Kidney (tissue), 13 donors: ENCODE measurements at regions not wholly inside any gene's neighbourhood (a gene's known extent, or its start where the extent isn't known, plus 50 kb on each side); places are given as distances from the start of the nearest gene placed in this dataset.

Experiments
- DNase-seq, 5 donors: peaks; one replicate each; pipeline ENCODE4 v3.0.0-alpha.2; 2013 to 2020
- FAIRE-seq: peaks from 2 replicates; lab custom pipeline; 2012; peaks lifted over from hg19 to GRCh38; lab: Jason Lieb, UNC
- H3K27ac ChIP-seq, 2 donors: one replicate each; pipeline ENCODE4 v1.7.0; 2013; ENCODE audit warnings: low read depth in 2 of 2, low read length in 2 of 2, inconsistent platforms in 1 of 2
- H3K27me3 ChIP-seq: one replicate; pipeline ENCODE4 v1.7.1; 2013; ENCODE audit warnings: low read length, inconsistent platforms; ENCODE audit not compliant: control insufficient read depth, insufficient read depth
- H3K36me3 ChIP-seq, 3 donors: one replicate each; pipeline versions ENCODE4 v1.7.0 to v1.7.1; 2013; ENCODE audit warnings: low read length in 3 of 3, control low read depth in 1 of 3, inconsistent platforms in 1 of 3; ENCODE audit not compliant: insufficient read depth in 3 of 3, control insufficient read depth in 2 of 3
- H3K4me1 ChIP-seq, 3 donors: one replicate each; pipeline versions ENCODE4 v1.7.0 to v1.7.1; 2013; ENCODE audit warnings: low read length in 3 of 3, inconsistent platforms in 1 of 3, low read depth in 1 of 3; ENCODE audit not compliant: control insufficient read depth in 2 of 3, insufficient read depth in 2 of 3
- H3K4me3 ChIP-seq, 3 donors: one replicate each; pipeline versions ENCODE4 v1.7.0 to v1.8.1; 2013; ENCODE audit warnings: low read length in 3 of 3, control low read depth in 1 of 3, inconsistent platforms in 1 of 3
- H3K9ac ChIP-seq, 3 donors: one replicate each; pipeline versions ENCODE4 v1.7.0 to v1.7.1; 2013; ENCODE audit warnings: low read length in 3 of 3, control low read depth in 1 of 3, inconsistent platforms in 1 of 3
- H3K9me3 ChIP-seq, 3 donors: one replicate each; pipeline versions ENCODE4 v1.7.0 to v1.7.1; 2013; ENCODE audit warnings: low read length in 3 of 3, control low read depth in 1 of 3, inconsistent platforms in 1 of 3; ENCODE audit not compliant: control insufficient read depth in 2 of 3, insufficient read depth in 1 of 3
- CTCF ChIP-seq: IDR thresholded peaks from 3 replicates; pipeline ENCODE4 v1.5.1; 2012; ENCODE audit warnings: mild to moderate bottlenecking, moderate library complexity, borderline replicate concordance; ENCODE audit not compliant: insufficient read depth; ENCODE audit errors: extremely low read depth
- intact Hi-C: fragments of 100-400 bp; cut with DNase I; formaldehyde crosslinking; loops from one replicate; pipeline ENCODE4 v1.11.1; 2022
- donor health status: control.
- donor health status: control.
- donor health status: control.
- donor health status: control.
- donor health status: control.
- donor health status: DM: yes; HTN: yes; CAD: no.
- donor health status: Normal renal cell carcinoma (clear cell type).

DNA sequence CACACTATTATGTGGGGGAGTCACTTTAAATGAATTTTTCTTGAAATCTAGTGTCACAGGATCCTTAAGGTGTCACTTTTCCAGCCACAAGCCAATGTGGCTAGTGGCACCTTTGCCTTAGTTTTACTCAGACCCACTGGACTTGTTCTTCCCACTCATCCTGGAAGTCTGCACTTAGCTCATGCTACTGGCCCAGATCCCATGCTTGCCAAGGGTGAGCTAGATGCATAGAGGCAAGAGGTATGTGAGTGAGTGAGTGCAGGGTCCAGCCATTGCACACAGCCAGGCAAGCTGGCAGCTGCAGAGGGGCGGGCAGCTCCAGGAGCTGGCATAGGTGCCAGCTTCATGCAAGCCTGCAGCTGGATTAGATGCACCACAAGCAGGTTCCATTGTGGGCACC is 81.0 kb downstream of the CGGBP1 start:
- H3K4me1 ChIP-seq = no peaks in the 10 kb centered on the region
- H3K9me3 ChIP-seq = peaks cover 0 to 13% (median 0%) of the 10 kb centered on the region in 3 donors
- H3K36me3 ChIP-seq = no peaks in the 10 kb centered on the region
- H3K27ac ChIP-seq = no peak overlapping the region
- H3K4me3 ChIP-seq = no peak overlapping the region
- H3K27me3 ChIP-seq = no peaks in the 10 kb centered on the region
- FAIRE-seq (no peak), DNase-seq (no peak)
- no peak for TF ChIP-seq CTCF
- intact Hi-C loops = no loop called here
- H3K9ac ChIP-seq = no peak overlapping the region

DNA sequence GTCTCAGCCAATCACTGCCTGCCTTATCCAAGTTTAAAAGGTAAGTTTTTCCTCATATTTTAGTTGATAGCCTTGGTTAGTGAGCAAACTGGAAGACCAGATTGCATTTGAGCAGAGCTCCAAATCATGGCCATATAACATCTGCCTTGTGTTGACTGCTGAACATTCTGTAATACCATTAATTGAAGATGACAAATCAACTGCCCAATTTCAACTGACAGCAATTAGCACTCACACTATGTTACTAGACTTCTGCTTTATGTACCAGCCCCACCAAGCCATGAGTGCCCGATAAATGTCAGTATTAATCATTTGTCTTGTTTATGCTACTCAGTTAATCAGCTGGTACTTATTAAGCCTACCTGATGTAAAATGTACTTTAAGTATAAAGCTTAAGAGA is 83.1 kb downstream of the CGGBP1 start:
- no peaks in the 10 kb centered on the region for H3K4me1 ChIP-seq
- H3K36me3 ChIP-seq = no peaks in the 10 kb centered on the region
- no peak overlapping the region for H3K27ac ChIP-seq
- no peak overlapping the region for H3K9ac ChIP-seq
- no peak for FAIRE-seq
- TF ChIP-seq CTCF = no peak
- no peak overlapping the region for H3K4me3 ChIP-seq
- H3K9me3 ChIP-seq = peaks cover 0 to 13% (median 0%) of the 10 kb centered on the region in 3 donors
- intact Hi-C loops = no loop called here
- H3K27me3 ChIP-seq = no peaks in the 10 kb centered on the region
- no peak for DNase-seq

DNA sequence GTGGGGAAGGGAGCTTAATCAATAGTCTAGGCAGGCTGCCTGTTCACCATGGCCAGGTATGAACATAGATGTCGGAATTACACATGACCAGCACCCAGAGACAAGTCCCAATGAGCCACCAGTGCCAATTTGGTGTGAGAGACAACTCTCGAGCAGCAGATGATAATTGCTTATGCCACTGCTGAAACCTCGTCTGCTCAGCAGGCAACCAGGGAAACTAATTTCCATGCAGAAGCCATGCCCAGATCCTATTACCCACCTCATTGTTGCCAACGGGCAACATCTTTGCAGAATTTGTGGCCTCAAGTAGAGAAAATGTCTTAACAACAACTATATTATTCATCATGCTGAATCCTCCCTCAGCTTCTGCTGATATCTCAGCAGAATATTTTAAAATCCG is 84.9 kb downstream of the CGGBP1 start:
- H3K9me3 ChIP-seq = peaks cover 0 to 3% (median 0%) of the 10 kb centered on the region in 3 donors
- H3K27me3 ChIP-seq = no peaks in the 10 kb centered on the region
- H3K27ac ChIP-seq = no peak overlapping the region
- DNase-seq (no peak), FAIRE-seq (no peak)
- intact Hi-C loops = no loop called here
- no peaks in the 10 kb centered on the region for H3K36me3 ChIP-seq
- H3K4me3 ChIP-seq = no peak overlapping the region
- TF ChIP-seq CTCF = no peak
- H3K9ac ChIP-seq = no peak overlapping the region
- no peaks in the 10 kb centered on the region for H3K4me1 ChIP-seq

GRCh38 chr3:87969620-87970019 is 89.2 kb downstream of the CGGBP1 start:
- H3K36me3 ChIP-seq = no peaks in the 10 kb centered on the region
- H3K9me3 ChIP-seq = no peaks in the 10 kb centered on the region
- no peak for FAIRE-seq
- H3K27ac ChIP-seq = no peak overlapping the region
- H3K4me3 ChIP-seq = no peak overlapping the region
- TF ChIP-seq CTCF = no peak
- DNase-seq = peak in 1 of 5 donors; percentile 3
- no peaks in the 10 kb centered on the region for H3K27me3 ChIP-seq
- H3K9ac ChIP-seq = no peak overlapping the region
- no peaks in the 10 kb centered on the region for H3K4me1 ChIP-seq
- intact Hi-C loops = no loop called here
